ENCODE measurements at regions not wholly inside any gene's neighbourhood (a gene's known extent, or its start where the extent isn't known, plus 50 kb on each side); places are given as distances from the start of the nearest gene placed in this dataset.

- H3K4me2 ChIP-seq (ENCODE audit: low read depth, low read length) = no peak overlapping the region
- H3K4me3 ChIP-seq (replicated peaks in 1 of 3; ENCODE audit: insufficient read depth in 1 of 3, low read depth in 2 of 3, low read length in 3 of 3) = no peak overlapping the region
- H4K20me1 ChIP-seq (ENCODE audit: insufficient read depth, low read length) = no peaks in the 10 kb centered on the region
- intact Hi-C loops (cut with micrococcal nuclease; ENCODE audit: unreplicated experiment) (no loop called here), in situ Hi-C loops (cut with HindIII; ENCODE audit: extremely low pct_ligation_motif_present, low pct_unique_long_range_greater_than_20kb) (no loop called here)
- 0% methylated on average over 1 of the region's 1 CpG for WGBS (ENCODE audit: low lambda C conversion rate)
- POLR2A ChIA-PET = no interaction called here
- FAIRE-seq (no peak), ATAC-seq (no peak), DNase-seq (ENCODE audit: low spot score) (no peak)
- no peaks in the 10 kb centered on the region for H3K36me3 ChIP-seq (replicated peaks in 1 of 2; ENCODE audit: control insufficient read depth in 1 of 2, insufficient read depth in 2 of 2, low read length in 2 of 2)
- CTCF ChIA-PET (ENCODE audit: low intra/inter-chr PET ratio, low total read pairs) = no interaction called here
- H3K79me2 ChIP-seq (ENCODE audit: insufficient read depth, low read length) = no peaks in the 10 kb centered on the region
- H3K9me3 ChIP-seq (ENCODE audit: low read length) = no peaks in the 10 kb centered on the region
- no peak overlapping the region for H3K27ac ChIP-seq (ENCODE audit: extremely low read length, insufficient read depth, low read length)
- H2AFZ ChIP-seq (ENCODE audit: low read length) = no peak overlapping the region
- no peaks in the 10 kb centered on the region for H3K4me1 ChIP-seq (ENCODE audit: insufficient read depth, low read length)
- no TSS peak for BruUV-seq (replicated peaks)
- no peak overlapping the region for H3K9ac ChIP-seq (ENCODE audit: insufficient read depth, low read depth, low read length)
- TF ChIP-seq NR1H2 (CRISPR knock-in tag; IDR thresholded peaks at IDR 0.05; ENCODE audit: borderline replicate concordance, low read depth) (no peak), PCBP1 (IDR thresholded peaks at IDR 0.05; ENCODE audit: borderline replicate concordance, low read depth, low read length) (no peak), ZNF280B (CRISPR knock-in tag; IDR thresholded peaks at IDR 0.05; ENCODE audit: borderline replicate concordance) (no peak), NBN (conservative IDR thresholded peaks at IDR 0.05) (no peak), ZNF407 (CRISPR knock-in tag; IDR thresholded peaks at IDR 0.05; ENCODE audit: not compliant biosample characterization) (no peak), ZNF629 (CRISPR knock-in tag; conservative IDR thresholded peaks at IDR 0.05) (no peak), GMEB1 (CRISPR knock-in tag; IDR thresholded peaks at IDR 0.05; ENCODE audit: borderline replicate concordance) (no peak), TEAD3 (CRISPR knock-in tag; optimal IDR thresholded peaks at IDR 0.05; ENCODE audit: borderline replicate concordance) (no peak), ZNF256 (CRISPR knock-in tag; conservative IDR thresholded peaks at IDR 0.05) (no peak), IKZF4 (CRISPR knock-in tag; IDR thresholded peaks at IDR 0.05; ENCODE audit: borderline replicate concordance, low read depth, not compliant biosample characterization) (no peak)
- no peaks in the 10 kb centered on the region for H3K27me3 ChIP-seq (ENCODE audit: control insufficient read depth in 1 of 2, insufficient read depth in 2 of 2, low read length in 2 of 2)
Measured at GRCh38 chr9:102456562-102456961, 538.6 kb upstream of the CYLC2 start.

All from HepG2 (cell line).